SK-N-SH (cell line): ENCODE measurements at regions not wholly inside any gene's neighbourhood (a gene's known extent, or its start where the extent isn't known, plus 50 kb on each side); places are given as distances from the start of the nearest gene placed in this dataset.

Experiments used
- SIN3A ChIP-seq: IDR thresholded peaks from 2 replicates; pipeline ENCODE4 v1.6.1; 2012; ENCODE audit warnings: low read depth, mild to moderate bottlenecking, low read length, moderate library complexity, borderline replicate concordance
- TF ChIP-seq, protein P1 (sequence below): fragments of 200-600 bp; sonication (generic); IDR thresholded peaks from 2 replicates; pipeline ENCODE4 v1.6.1; 2017; ENCODE audit warnings: antibody characterized with exemption, mild to moderate bottlenecking, moderate library complexity

DNA sequence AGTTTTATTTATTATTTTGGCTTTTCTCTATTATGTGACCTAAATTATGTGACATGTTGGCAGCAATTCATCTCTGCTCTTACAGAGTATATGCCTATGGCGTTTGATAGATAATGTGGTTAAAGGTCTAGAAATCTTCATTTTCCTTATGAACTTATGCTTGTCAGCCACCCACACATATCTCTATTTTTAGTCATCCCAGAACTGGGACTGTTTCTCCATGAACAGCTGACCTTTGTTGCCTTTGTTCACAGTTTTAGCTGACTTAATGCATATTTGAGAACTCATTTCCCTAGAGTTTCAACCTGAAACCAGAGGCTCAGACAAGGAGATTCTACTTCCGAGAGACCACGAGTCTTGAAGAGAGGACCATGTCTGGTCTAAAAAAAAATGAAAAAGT, 176.5 kb downstream of the RAP2B start:
- TF ChIP-seq SIN3A: no peak
- TF ChIP-seq, protein P1, sequence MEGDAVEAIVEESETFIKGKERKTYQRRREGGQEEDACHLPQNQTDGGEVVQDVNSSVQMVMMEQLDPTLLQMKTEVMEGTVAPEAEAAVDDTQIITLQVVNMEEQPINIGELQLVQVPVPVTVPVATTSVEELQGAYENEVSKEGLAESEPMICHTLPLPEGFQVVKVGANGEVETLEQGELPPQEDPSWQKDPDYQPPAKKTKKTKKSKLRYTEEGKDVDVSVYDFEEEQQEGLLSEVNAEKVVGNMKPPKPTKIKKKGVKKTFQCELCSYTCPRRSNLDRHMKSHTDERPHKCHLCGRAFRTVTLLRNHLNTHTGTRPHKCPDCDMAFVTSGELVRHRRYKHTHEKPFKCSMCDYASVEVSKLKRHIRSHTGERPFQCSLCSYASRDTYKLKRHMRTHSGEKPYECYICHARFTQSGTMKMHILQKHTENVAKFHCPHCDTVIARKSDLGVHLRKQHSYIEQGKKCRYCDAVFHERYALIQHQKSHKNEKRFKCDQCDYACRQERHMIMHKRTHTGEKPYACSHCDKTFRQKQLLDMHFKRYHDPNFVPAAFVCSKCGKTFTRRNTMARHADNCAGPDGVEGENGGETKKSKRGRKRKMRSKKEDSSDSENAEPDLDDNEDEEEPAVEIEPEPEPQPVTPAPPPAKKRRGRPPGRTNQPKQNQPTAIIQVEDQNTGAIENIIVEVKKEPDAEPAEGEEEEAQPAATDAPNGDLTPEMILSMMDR: no peak
